ENCODE measurements at regions not wholly inside any gene's neighbourhood (a gene's known extent, or its start where the extent isn't known, plus 50 kb on each side); places are given as distances from the start of the nearest gene placed in this dataset.
"Not testable (repeated sequence)": the region's sequence is repeated elsewhere in the genome, so short reads cannot be mapped to it uniquely, and the experiment has no call there.

DNA sequence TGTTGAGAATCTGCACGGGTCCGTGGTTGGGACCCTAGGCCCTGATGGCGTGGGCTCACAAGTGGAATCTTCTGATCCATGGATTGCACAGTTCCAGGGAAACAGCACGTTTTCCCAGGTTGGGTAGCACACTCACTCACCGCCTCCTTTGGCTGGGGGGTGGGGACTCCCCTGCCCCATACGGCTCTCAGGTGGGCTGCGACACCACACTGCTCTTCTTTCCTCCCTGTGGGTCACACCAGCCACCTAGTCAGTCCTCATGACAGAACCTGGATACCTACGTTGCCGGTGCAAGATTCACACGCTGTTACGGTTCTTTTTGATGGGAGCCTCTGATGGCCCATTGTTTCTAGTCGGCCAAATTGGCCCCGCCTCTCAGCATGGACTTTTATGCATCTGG is 312.0 kb downstream of the MMUT start:
- Histone ChIP-seq H3K27me3 (ENCODE audit: control insufficient read depth, insufficient read depth, low read length) (no peaks in the 10 kb centered on the region), H3K9me3 (ENCODE audit: control insufficient read depth, insufficient read depth, low read length) (no peaks in the 10 kb centered on the region), H3K4me1 (ENCODE audit: control insufficient read depth, insufficient read depth, low read length) (no peaks in the 10 kb centered on the region), H3K4me3 (ENCODE audit: low read depth, low read length) (no peak overlapping the region), H3K36me3 (ENCODE audit: control insufficient read depth, insufficient read depth, low read length) (no peaks in the 10 kb centered on the region), H3K27ac (ENCODE audit: low read depth, low read length) (no peak overlapping the region)
- no peak for DNase-seq (ENCODE audit: low read depth in 4 of 6, low spot score in 6 of 6)
- 88% methylated on average over 12 of the region's 13 CpGs for WGBS (ENCODE audit: insufficient coverage)

DNA sequence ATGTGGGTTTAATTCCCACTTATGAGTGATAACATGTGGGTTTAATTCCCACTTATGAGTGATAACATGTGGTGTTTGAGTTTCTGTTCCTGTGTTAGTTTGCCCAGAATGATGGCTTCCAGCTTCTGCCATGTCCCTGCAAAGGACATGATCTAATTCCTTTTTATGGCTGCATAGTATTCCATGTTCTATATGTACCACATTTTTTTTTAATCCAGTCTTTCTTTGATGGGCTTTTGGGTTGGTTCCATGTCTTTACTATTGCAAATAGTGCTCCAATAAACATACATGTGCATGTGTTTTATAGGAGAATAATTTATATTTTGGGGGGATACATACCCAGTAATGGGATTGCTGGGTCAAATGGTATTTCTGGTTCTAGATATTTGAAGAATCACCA is 317.8 kb downstream of the MMUT start:
- no peak overlapping the region for H3K27ac ChIP-seq (ENCODE audit: low read depth, low read length)
- H3K36me3 ChIP-seq (ENCODE audit: control insufficient read depth, insufficient read depth, low read length) = no peaks in the 10 kb centered on the region
- H3K4me1 ChIP-seq (ENCODE audit: control insufficient read depth, insufficient read depth, low read length) = no peaks in the 10 kb centered on the region
- no peak for DNase-seq (ENCODE audit: low read depth in 4 of 6, low spot score in 6 of 6)
- no peak overlapping the region for H3K4me3 ChIP-seq (ENCODE audit: low read depth, low read length)
- H3K9me3 ChIP-seq (ENCODE audit: control insufficient read depth, insufficient read depth, low read length) = no peaks in the 10 kb centered on the region
- H3K27me3 ChIP-seq (ENCODE audit: control insufficient read depth, insufficient read depth, low read length) = no peaks in the 10 kb centered on the region

DNA sequence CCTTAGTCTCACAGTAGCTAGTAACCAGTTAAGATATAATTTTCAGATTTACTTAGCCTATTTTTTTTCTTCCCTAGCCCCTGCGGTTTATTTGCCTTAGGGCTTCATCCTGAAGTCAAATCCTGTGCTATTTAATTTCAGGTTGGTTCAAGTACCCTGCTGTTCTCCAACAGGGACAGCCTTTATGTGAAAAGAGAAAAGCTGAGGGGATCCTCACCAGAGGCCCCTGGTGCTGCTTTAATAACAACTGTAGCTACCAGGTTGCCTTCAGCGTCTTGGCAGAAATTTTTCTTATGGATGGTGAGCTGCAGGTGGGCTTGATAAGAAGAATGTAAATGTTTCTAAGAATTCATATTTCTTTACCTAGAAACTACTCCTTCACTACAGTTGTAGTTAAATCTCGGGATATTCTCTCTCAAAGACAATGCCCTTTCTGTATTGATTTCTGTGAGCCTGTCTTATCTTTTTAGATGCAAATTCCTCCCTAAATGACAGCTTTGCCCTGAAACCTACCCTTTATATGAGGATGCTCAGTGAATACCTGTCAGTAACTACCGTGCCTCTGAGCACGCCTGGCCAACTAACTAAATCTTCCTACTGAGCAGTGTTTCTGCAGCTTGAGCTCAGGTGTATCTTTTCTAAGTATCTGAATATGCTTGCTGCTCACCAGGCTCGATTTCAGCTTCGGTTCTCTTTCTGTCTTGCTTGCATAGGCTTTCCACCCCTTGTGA is 320.5 kb downstream of the MMUT start:
- Histone ChIP-seq H3K36me3 (ENCODE audit: control insufficient read depth, insufficient read depth, low read length) (no peaks in the 10 kb centered on the region), H3K4me1 (ENCODE audit: control insufficient read depth, insufficient read depth, low read length) (no peaks in the 10 kb centered on the region), H3K9me3 (ENCODE audit: control insufficient read depth, insufficient read depth, low read length) (no peaks in the 10 kb centered on the region), H3K27me3 (ENCODE audit: control insufficient read depth, insufficient read depth, low read length) (no peaks in the 10 kb centered on the region), H3K27ac (ENCODE audit: low read depth, low read length) (no peak overlapping the region), H3K4me3 (ENCODE audit: low read depth, low read length) (no peak overlapping the region)
- DNase-seq (ENCODE audit: low read depth in 4 of 6, low spot score in 6 of 6) = peak in 1 of 6 donors; percentile 58
- WGBS (ENCODE audit: insufficient coverage) = 16% methylated on average over 3 of the region's 7 CpGs

DNA sequence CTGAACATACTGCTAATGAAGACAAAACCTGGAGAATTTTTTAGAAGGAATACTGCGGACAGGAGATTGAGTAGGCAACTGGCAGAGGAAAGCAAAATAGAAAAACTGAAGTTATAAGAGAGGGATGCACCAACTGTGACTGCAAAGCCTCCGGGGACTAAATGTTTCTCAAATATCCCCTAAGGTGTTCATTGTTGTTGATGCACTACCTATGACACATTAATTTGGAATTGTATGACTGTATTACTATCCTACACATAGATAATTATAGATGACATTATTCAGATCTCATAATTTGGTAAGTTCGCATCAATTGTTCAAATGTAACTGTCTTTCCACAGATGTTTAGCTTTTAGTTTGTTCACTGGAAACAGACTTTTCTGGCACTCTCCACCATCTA is 341.1 kb downstream of the MMUT start:
- WGBS (ENCODE audit: insufficient coverage) = 100% methylated on average over 1 of the region's 3 CpGs
- no peaks in the 10 kb centered on the region for H3K36me3 ChIP-seq (ENCODE audit: control insufficient read depth, insufficient read depth, low read length)
- no peaks in the 10 kb centered on the region for H3K9me3 ChIP-seq (ENCODE audit: control insufficient read depth, insufficient read depth, low read length)

DNA sequence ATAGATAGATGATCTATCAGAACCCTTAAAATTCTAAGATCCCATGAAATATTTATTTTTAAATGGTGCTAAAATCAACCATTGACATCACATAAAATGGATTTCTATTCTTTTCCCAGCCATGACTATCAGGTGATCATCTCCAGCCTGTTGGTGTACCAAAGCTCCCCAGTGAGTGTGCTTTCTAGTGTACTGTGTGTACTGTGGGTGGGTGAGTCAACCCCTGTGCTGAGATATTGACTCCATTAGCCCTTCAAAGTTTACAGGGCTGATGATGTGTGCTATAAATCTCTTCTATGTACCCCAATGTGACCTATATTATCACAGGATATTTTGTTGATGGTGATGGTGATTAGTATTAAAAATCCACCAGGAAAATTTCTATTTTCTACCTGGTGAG is 344.6 kb downstream of the MMUT start:
- H3K4me3 ChIP-seq (ENCODE audit: low read depth, low read length) = no peak overlapping the region
- DNase-seq (ENCODE audit: low read depth in 4 of 6, low spot score in 6 of 6) = no peak
- no peaks in the 10 kb centered on the region for H3K4me1 ChIP-seq (ENCODE audit: control insufficient read depth, insufficient read depth, low read length)
- no peak overlapping the region for H3K27ac ChIP-seq (ENCODE audit: low read depth, low read length)
- no peaks in the 10 kb centered on the region for H3K9me3 ChIP-seq (ENCODE audit: control insufficient read depth, insufficient read depth, low read length)
- no peaks in the 10 kb centered on the region for H3K27me3 ChIP-seq (ENCODE audit: control insufficient read depth, insufficient read depth, low read length)
- no peaks in the 10 kb centered on the region for H3K36me3 ChIP-seq (ENCODE audit: control insufficient read depth, insufficient read depth, low read length)

More for the DNA sequence above, 341.1 kb downstream of the MMUT start:
- H3K4me3 ChIP-seq (ENCODE audit: low read depth, low read length) = no peak overlapping the region
- no peak overlapping the region for H3K27ac ChIP-seq (ENCODE audit: low read depth, low read length)
- no peaks in the 10 kb centered on the region for H3K27me3 ChIP-seq (ENCODE audit: control insufficient read depth, insufficient read depth, low read length)
- no peaks in the 10 kb centered on the region for H3K4me1 ChIP-seq (ENCODE audit: control insufficient read depth, insufficient read depth, low read length)
- DNase-seq (ENCODE audit: low read depth in 4 of 6, low spot score in 6 of 6) = no peak

DNA sequence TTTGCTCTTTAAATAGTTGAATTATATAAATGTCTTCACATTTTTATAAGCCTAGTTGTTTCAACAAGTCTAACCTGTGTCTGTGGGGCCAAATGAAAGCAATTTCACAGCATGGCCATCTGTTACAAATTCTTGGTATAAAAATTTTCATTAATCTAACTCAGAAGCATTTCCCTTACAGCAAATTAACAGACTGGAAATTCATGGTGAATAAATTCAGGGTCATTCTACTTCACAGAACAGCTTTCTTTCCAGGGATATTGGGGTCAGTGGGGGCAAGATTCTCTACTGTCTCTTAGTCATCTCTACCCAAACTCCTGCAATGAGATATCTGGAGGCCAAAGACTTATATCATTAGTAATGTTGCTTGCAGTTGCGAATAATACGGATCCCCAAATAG is 352.1 kb downstream of the MMUT start:
- Histone ChIP-seq H3K27me3 (ENCODE audit: control insufficient read depth, insufficient read depth, low read length) (no peaks in the 10 kb centered on the region), H3K36me3 (ENCODE audit: control insufficient read depth, insufficient read depth, low read length) (no peaks in the 10 kb centered on the region), H3K4me3 (ENCODE audit: low read depth, low read length) (no peak overlapping the region), H3K27ac (ENCODE audit: low read depth, low read length) (no peak overlapping the region), H3K9me3 (ENCODE audit: control insufficient read depth, insufficient read depth, low read length) (no peaks in the 10 kb centered on the region), H3K4me1 (ENCODE audit: control insufficient read depth, insufficient read depth, low read length) (no peaks in the 10 kb centered on the region)
- WGBS (ENCODE audit: insufficient coverage) = no CpG with 5 or more reads among the region's 2 CpGs
- DNase-seq (ENCODE audit: low read depth in 4 of 6, low spot score in 6 of 6) = peak in 1 of 6 donors; percentile 42

DNA sequence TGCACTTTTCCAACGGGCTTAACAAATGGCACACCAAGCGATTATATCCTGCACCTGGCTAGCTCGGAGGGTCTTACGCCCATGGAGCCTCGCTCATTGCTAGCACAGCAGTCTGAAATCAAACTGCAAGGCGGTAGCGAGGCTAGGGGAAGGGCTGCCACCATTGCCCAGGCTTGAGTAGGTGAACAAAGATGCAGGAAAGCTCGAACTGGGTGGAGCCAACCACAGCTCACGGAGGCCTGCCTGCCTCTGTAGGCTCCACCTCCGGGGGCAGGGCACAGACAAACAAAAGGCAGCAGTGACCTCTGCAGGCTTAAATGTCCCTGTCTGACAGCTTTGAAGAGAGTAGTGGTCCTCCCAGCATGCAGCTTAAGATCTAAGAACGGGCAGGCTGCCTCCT is 365.4 kb downstream of the MMUT start:
- H3K27ac ChIP-seq (ENCODE audit: low read depth, low read length); H3K9me3 ChIP-seq (ENCODE audit: control insufficient read depth, insufficient read depth, low read length); H3K36me3 ChIP-seq (ENCODE audit: control insufficient read depth, insufficient read depth, low read length); DNase-seq (ENCODE audit: low read depth in 4 of 6, low spot score in 6 of 6); H3K4me3 ChIP-seq (ENCODE audit: low read depth, low read length); H3K27me3 ChIP-seq (ENCODE audit: control insufficient read depth, insufficient read depth, low read length); H3K4me1 ChIP-seq (ENCODE audit: control insufficient read depth, insufficient read depth, low read length): not testable (repeated sequence)
- WGBS (ENCODE audit: insufficient coverage) = 90% methylated on average over 11 of the region's 11 CpGs

DNA sequence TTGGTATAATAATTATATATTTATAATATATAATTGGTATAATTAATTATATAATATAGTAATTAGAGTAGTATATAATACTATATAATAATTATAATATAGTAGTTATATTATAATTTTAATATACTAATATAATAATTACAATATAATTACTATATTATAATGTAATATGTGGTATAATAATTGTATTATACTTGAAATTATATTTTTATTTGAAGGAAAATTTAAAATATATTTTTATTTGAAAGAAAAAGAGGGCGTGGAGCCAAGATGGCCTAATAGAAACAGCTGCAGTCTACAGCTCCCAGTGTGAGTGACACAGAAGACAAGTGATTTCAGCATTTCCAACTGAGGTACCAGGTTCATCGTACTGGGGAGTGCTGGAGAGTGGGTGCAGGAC is 365.9 kb downstream of the MMUT start:
- DNase-seq (ENCODE audit: low read depth in 4 of 6, low spot score in 6 of 6) = no peak
- WGBS (ENCODE audit: insufficient coverage) = 93% methylated on average over 2 of the region's 2 CpGs
- Histone ChIP-seq H3K36me3 (ENCODE audit: control insufficient read depth, insufficient read depth, low read length) (no peaks in the 10 kb centered on the region), H3K4me3 (ENCODE audit: low read depth, low read length) (no peak overlapping the region), H3K27ac (ENCODE audit: low read depth, low read length) (no peak overlapping the region), H3K27me3 (ENCODE audit: control insufficient read depth, insufficient read depth, low read length) (no peaks in the 10 kb centered on the region), H3K9me3 (ENCODE audit: control insufficient read depth, insufficient read depth, low read length) (no peaks in the 10 kb centered on the region), H3K4me1 (ENCODE audit: control insufficient read depth, insufficient read depth, low read length) (no peaks in the 10 kb centered on the region)

DNA sequence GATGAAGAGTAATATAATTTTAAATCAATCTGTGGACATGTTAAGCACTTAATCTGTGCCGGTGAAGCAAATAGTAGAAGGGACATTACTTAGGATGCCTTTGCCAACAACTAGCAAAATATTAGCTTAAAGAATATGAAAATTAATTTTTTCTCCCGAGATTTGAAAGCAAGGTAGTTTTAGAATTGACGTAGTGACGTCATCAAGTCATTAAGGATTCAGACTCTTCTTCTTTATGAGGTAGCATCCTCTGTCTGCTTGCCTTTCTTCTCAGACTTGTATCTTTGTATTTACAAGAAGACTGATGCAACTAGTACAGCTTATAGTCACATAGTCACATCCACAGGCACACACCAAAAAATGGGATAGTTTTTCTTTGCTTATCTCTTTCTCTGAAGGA is 374.4 kb downstream of the MMUT start:
- Histone ChIP-seq H3K36me3 (ENCODE audit: control insufficient read depth, insufficient read depth, low read length) (no peaks in the 10 kb centered on the region), H3K27ac (ENCODE audit: low read depth, low read length) (no peak overlapping the region)

DNA sequence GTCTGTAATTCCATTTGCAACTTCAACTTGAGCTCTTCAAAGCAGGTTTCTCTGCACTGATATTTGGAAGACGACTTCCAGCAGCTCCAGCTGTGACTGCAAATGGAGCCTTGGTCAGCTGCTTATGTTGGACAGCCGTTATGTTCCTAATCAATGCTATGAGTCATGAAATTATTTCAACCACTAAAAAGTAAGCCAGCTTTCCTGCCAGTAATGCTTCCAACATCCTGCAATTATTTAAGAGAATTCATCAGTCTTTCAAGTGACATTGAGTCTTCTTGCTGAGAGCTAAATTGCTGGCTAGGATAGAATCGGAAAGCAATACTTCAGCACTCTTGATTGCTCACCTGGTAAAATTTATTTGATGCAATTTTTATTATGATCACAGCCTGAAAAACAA is 375.7 kb downstream of the MMUT start:
- no peaks in the 10 kb centered on the region for H3K27me3 ChIP-seq (ENCODE audit: control insufficient read depth, insufficient read depth, low read length)
- no CpG with 5 or more reads among the region's 3 CpGs for WGBS (ENCODE audit: insufficient coverage)

More for the DNA sequence above, 374.4 kb downstream of the MMUT start:
- no peaks in the 10 kb centered on the region for H3K9me3 ChIP-seq (ENCODE audit: control insufficient read depth, insufficient read depth, low read length)
- H3K27me3 ChIP-seq (ENCODE audit: control insufficient read depth, insufficient read depth, low read length) = no peaks in the 10 kb centered on the region
- H3K4me1 ChIP-seq (ENCODE audit: control insufficient read depth, insufficient read depth, low read length) = no peaks in the 10 kb centered on the region
- no peak for DNase-seq (ENCODE audit: low read depth in 4 of 6, low spot score in 6 of 6)
- H3K4me3 ChIP-seq (ENCODE audit: low read depth, low read length) = no peak overlapping the region
- WGBS (ENCODE audit: insufficient coverage) = no CpG with 5 or more reads among the region's 4 CpGs

More for the DNA sequence above, 375.7 kb downstream of the MMUT start:
- H3K9me3 ChIP-seq (ENCODE audit: control insufficient read depth, insufficient read depth, low read length) = no peaks in the 10 kb centered on the region
- peak in 1 of 6 donors; percentile 44 for DNase-seq (ENCODE audit: low read depth in 4 of 6, low spot score in 6 of 6)
- no peaks in the 10 kb centered on the region for H3K4me1 ChIP-seq (ENCODE audit: control insufficient read depth, insufficient read depth, low read length)
- no peak overlapping the region for H3K27ac ChIP-seq (ENCODE audit: low read depth, low read length)
- no peaks in the 10 kb centered on the region for H3K36me3 ChIP-seq (ENCODE audit: control insufficient read depth, insufficient read depth, low read length)
- H3K4me3 ChIP-seq (ENCODE audit: low read depth, low read length) = no peak overlapping the region
